Activated effector memory CD4-positive, alpha-beta T cell treated with anti-CD3 and anti-CD28 coated beads, Interleukin-2, amount 50 U/mL, for 16 hours (primary cell): ENCODE measurements at regions not wholly inside any gene's neighbourhood (a gene's known extent, or its start where the extent isn't known, plus 50 kb on each side); places are given as distances from the start of the nearest gene placed in this dataset.
"Not testable (repeated sequence)": the region's sequence is repeated elsewhere in the genome, so short reads cannot be mapped to it uniquely, and the experiment has no call there.

Experiments used
- DNase-seq: peaks from one replicate; pipeline ENCODE4 v3.0.0-alpha.2; 2020

- DNase-seq = no peak
These were observed 299.1 kb upstream of the PROX1 start for GRCh38 chr1:213688655-213689054.

GRCh38 chr1:213689260-213689659 lies 298.5 kb upstream of the PROX1 start:
- DNase-seq = no peak

- DNase-seq = no peak
These were observed 297.3 kb upstream of the PROX1 start for GRCh38 chr1:213690341-213690917.

- no peak for DNase-seq
These were observed 295.5 kb upstream of the PROX1 start for GRCh38 chr1:213692321-213692720.

- no peak for DNase-seq
These were observed 293.9 kb upstream of the PROX1 start for GRCh38 chr1:213693864-213694263.

- no peak for DNase-seq
These were observed 290.5 kb upstream of the PROX1 start for GRCh38 chr1:213697192-213697802.

- no peak for DNase-seq
These were observed 289.6 kb upstream of the PROX1 start for GRCh38 chr1:213698092-213698702.

GRCh38 chr1:213702703-213703102 lies 285.1 kb upstream of the PROX1 start:
- DNase-seq = no peak

- no peak for DNase-seq
These were observed 282.8 kb upstream of the PROX1 start for GRCh38 chr1:213704941-213705340.

- DNase-seq = not testable (repeated sequence)
These were observed 275.8 kb upstream of the PROX1 start for GRCh38 chr1:213711833-213712490.

- no peak for DNase-seq
These were observed 273.1 kb upstream of the PROX1 start for GRCh38 chr1:213714645-213715044.

GRCh38 chr1:213715182-213715581 lies 272.6 kb upstream of the PROX1 start:
- no peak for DNase-seq

GRCh38 chr1:213719462-213719861 lies 268.3 kb upstream of the PROX1 start:
- DNase-seq = no peak

GRCh38 chr1:213720032-213720431 lies 267.7 kb upstream of the PROX1 start:
- no peak for DNase-seq

- DNase-seq = no peak
These were observed 264.6 kb upstream of the PROX1 start for GRCh38 chr1:213723187-213723586.

- no peak for DNase-seq
These were observed 262.9 kb upstream of the PROX1 start for GRCh38 chr1:213724640-213725536.

- no peak for DNase-seq
These were observed 259.8 kb upstream of the PROX1 start for GRCh38 chr1:213727853-213728592.

- no peak for DNase-seq
These were observed 258.9 kb upstream of the PROX1 start for GRCh38 chr1:213728593-213729536.

- DNase-seq = no peak
These were observed 254.1 kb upstream of the PROX1 start for GRCh38 chr1:213733705-213734104.

GRCh38 chr1:213737398-213738035 lies 250.3 kb upstream of the PROX1 start:
- no peak for DNase-seq

- DNase-seq = no peak
These were observed 249.1 kb upstream of the PROX1 start for GRCh38 chr1:213738658-213739057.
